Glutamatergic neuron (in vitro differentiated cells): ENCODE measurements at regions not wholly inside any gene's neighbourhood (a gene's known extent, or its start where the extent isn't known, plus 50 kb on each side); places are given as distances from the start of the nearest gene placed in this dataset.

Experiments used
- DNase-seq: peaks from one replicate; pipeline ENCODE4 v3.0.0; 2022
- H3K27ac Mint-ChIP-seq: one replicate; pipeline ENCODE4 v1.8.0; 2020; ENCODE audit warnings: mild to moderate bottlenecking, mixed read lengths, inconsistent platforms; ENCODE audit not compliant: unreplicated experiment
- H3K27me3 Mint-ChIP-seq: one replicate; pipeline ENCODE4 v1.8.0; 2020; ENCODE audit warnings: mild to moderate bottlenecking, moderate library complexity, mixed read lengths, inconsistent platforms; ENCODE audit not compliant: unreplicated experiment
- H3K36me3 Mint-ChIP-seq: one replicate; pipeline ENCODE4 v1.8.0; 2020; ENCODE audit warnings: mild to moderate bottlenecking, mixed read lengths, inconsistent platforms; ENCODE audit not compliant: unreplicated experiment
- H3K4me1 Mint-ChIP-seq: one replicate; pipeline ENCODE4 v1.8.0; 2020; ENCODE audit warnings: mild to moderate bottlenecking, low read depth, mixed read lengths, inconsistent platforms; ENCODE audit not compliant: unreplicated experiment
- H3K4me3 Mint-ChIP-seq: one replicate; pipeline ENCODE4 v1.8.0; 2020; ENCODE audit warnings: mild to moderate bottlenecking, mixed read lengths, inconsistent platforms; ENCODE audit not compliant: unreplicated experiment
- H3K9me3 Mint-ChIP-seq: one replicate; pipeline ENCODE4 v1.8.0; 2020; ENCODE audit warnings: mild to moderate bottlenecking, moderate library complexity, mixed read lengths, inconsistent platforms; ENCODE audit not compliant: unreplicated experiment
- CTCF ChIP-seq: fragments of 200-600 bp; sonication (generic); IDR thresholded peaks from one replicate; pipeline ENCODE4 v1.5.0; 2021; ENCODE audit not compliant: partially characterized antibody, unreplicated experiment

GRCh38 chr14:35969310-35969709 is 143.2 kb downstream of the BRMS1L start:
- no peak for TF ChIP-seq CTCF
- H3K4me3 Mint-ChIP-seq = no peak overlapping the region
- H3K27me3 Mint-ChIP-seq = no peaks in the 10 kb centered on the region
- H3K27ac Mint-ChIP-seq = no peak overlapping the region
- H3K9me3 Mint-ChIP-seq = no peaks in the 10 kb centered on the region
- no peaks in the 10 kb centered on the region for H3K36me3 Mint-ChIP-seq
- peaks cover 3% of the 10 kb centered on the region for H3K4me1 Mint-ChIP-seq
- DNase-seq = no peak

GRCh38 chr14:35965400-35965799 is 139.3 kb downstream of the BRMS1L start:
- DNase-seq = no peak
- H3K27me3 Mint-ChIP-seq = no peaks in the 10 kb centered on the region
- H3K36me3 Mint-ChIP-seq = no peaks in the 10 kb centered on the region
- H3K4me3 Mint-ChIP-seq = no peak overlapping the region
- no peak overlapping the region for H3K27ac Mint-ChIP-seq
- peaks cover 3% of the 10 kb centered on the region for H3K4me1 Mint-ChIP-seq
- TF ChIP-seq CTCF = no peak
- no peaks in the 10 kb centered on the region for H3K9me3 Mint-ChIP-seq

- no peaks in the 10 kb centered on the region for H3K9me3 Mint-ChIP-seq
- no peak overlapping the region for H3K4me3 Mint-ChIP-seq
- no peaks in the 10 kb centered on the region for H3K36me3 Mint-ChIP-seq
- no peak for TF ChIP-seq CTCF
- H3K27ac Mint-ChIP-seq = no peak overlapping the region
- no peak for DNase-seq
- H3K4me1 Mint-ChIP-seq = peaks cover 3% of the 10 kb centered on the region
- no peaks in the 10 kb centered on the region for H3K27me3 Mint-ChIP-seq
These were observed 138.7 kb downstream of the BRMS1L start for GRCh38 chr14:35964697-35965286.

- TF ChIP-seq CTCF = peak; percentile 56
- Mint-ChIP-seq H3K27me3 (no peaks in the 10 kb centered on the region), H3K4me3 (no peak overlapping the region), H3K27ac (no peak overlapping the region), H3K9me3 (no peaks in the 10 kb centered on the region), H3K36me3 (no peaks in the 10 kb centered on the region), H3K4me1 (peaks cover 3% of the 10 kb centered on the region)
- no peak for DNase-seq
These were observed 137.1 kb downstream of the BRMS1L start for GRCh38 chr14:35963209-35963608.

GRCh38 chr14:35961697-35962274 is 135.6 kb downstream of the BRMS1L start:
- TF ChIP-seq CTCF = no peak
- no peak overlapping the region for H3K4me3 Mint-ChIP-seq
- H3K4me1 Mint-ChIP-seq = peaks cover 3% of the 10 kb centered on the region
- DNase-seq = no peak
- H3K9me3 Mint-ChIP-seq = no peaks in the 10 kb centered on the region
- no peaks in the 10 kb centered on the region for H3K36me3 Mint-ChIP-seq
- H3K27ac Mint-ChIP-seq = no peak overlapping the region
- no peaks in the 10 kb centered on the region for H3K27me3 Mint-ChIP-seq
